Raji (cell line): ENCODE measurements at regions not wholly inside any gene's neighbourhood (a gene's known extent, or its start where the extent isn't known, plus 50 kb on each side); places are given as distances from the start of the nearest gene placed in this dataset.

Experiments used
- POLR2A ChIP-seq: IDR thresholded peaks from 2 replicates; pipeline ENCODE4 v1.6.1; 2011; ENCODE audit warnings: low read depth, low read length, control low read depth; ENCODE audit not compliant: insufficient read depth

- no peak for TF ChIP-seq POLR2A
Measured at GRCh38 chr3:127137757-127138536, 55.0 kb upstream of the PRR23E start.

- no peak for TF ChIP-seq POLR2A
Measured at GRCh38 chr3:127139601-127140500, 53.1 kb upstream of the PRR23E start.

GRCh38 chr3:127140501-127141460, 52.1 kb upstream of the PRR23E start:
- no peak for TF ChIP-seq POLR2A

GRCh38 chr3:127141921-127142730, 50.8 kb upstream of the PRR23E start:
- TF ChIP-seq POLR2A = no peak
